Activated CD8-positive, alpha-beta T cell treated with anti-CD3 and anti-CD28 coated beads for 36 hours (primary cell): ENCODE measurements at regions not wholly inside any gene's neighbourhood (a gene's known extent, or its start where the extent isn't known, plus 50 kb on each side); places are given as distances from the start of the nearest gene placed in this dataset.
A peak's percentile ranks its signal among the peaks of the same experiment; 100 is the strongest.

Experiments
- ATAC-seq: fragments of 200-7000 bp; cut with Tn5 transposase; one replicate; pipeline ENCODE4 v1.10.0; 2021; ENCODE audit warnings: mild to moderate bottlenecking, moderate library complexity
- CTCF ChIA-PET: fragments of 350-600 bp; sonication (Branson Sonifier 250); formaldehyde crosslinking; loops from one replicate; lab custom pipeline; 2021; ENCODE audit warnings: antibody characterized with exemption; lab: Charles Lee
- POLR2A ChIA-PET: fragments of 350-600 bp; sonication (Branson Sonifier 250); formaldehyde crosslinking; loops from one replicate; lab custom pipeline; 2021; ENCODE audit warnings: antibody characterized with exemption; lab: Charles Lee
- DNase-seq: peaks from one replicate; pipeline ENCODE4 v3.0.0-alpha.2; 2020
- H3K27ac Mint-ChIP-seq: one replicate; pipeline ENCODE4 v1.8.0; 2021; ENCODE audit warnings: mild to moderate bottlenecking, mixed read lengths
- H3K27me3 Mint-ChIP-seq: one replicate; pipeline ENCODE4 v1.8.0; 2021; ENCODE audit warnings: mixed read lengths
- H3K36me3 Mint-ChIP-seq: one replicate; pipeline ENCODE4 v1.8.0; 2021; ENCODE audit warnings: low read depth, mixed read lengths
- H3K4me1 Mint-ChIP-seq: one replicate; pipeline ENCODE4 v1.8.0; 2021; ENCODE audit warnings: low read depth, mixed read lengths
- H3K4me3 Mint-ChIP-seq: one replicate; pipeline ENCODE4 v1.8.0; 2021; ENCODE audit warnings: mild to moderate bottlenecking, moderate library complexity, mixed read lengths
- H3K9me3 Mint-ChIP-seq: one replicate; pipeline ENCODE4 v1.8.0; 2021; ENCODE audit warnings: mixed read lengths
- CTCF ChIP-seq: fragments of 200-600 bp; IDR thresholded peaks from one replicate; pipeline ENCODE4 v1.8.0; 2022; ENCODE audit warnings: antibody characterized with exemption, mild to moderate bottlenecking
- intact Hi-C: fragments of 100-400 bp; cut with micrococcal nuclease; formaldehyde crosslinking; loops from one replicate; pipeline ENCODE4 v1.10.0; 2022

DNA sequence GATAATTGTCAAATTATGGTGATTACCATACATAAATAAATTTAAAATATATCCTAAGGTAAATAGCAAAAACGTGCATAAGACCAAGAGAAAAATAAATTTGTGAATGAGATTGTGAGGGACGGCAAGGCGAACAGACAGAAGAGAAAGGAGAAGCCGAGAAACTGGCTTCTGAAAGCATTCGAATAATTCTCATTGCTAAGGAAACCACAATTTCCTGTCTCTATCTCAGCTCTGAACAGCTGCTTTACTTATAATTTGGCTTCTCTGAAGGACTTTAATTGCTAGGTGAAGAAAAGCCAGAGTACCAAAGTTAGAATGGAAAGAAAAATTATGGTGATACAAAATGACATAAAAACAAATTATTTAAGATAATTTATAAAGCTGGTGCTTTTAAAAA, 79.0 kb upstream of the RGS17 start:
- intact Hi-C loops: no loop called here
- ChIA-PET CTCF (no interaction called here), POLR2A (no interaction called here)
- TF ChIP-seq CTCF: no peak
- peak; percentile 51 for ATAC-seq
- Mint-ChIP-seq H3K9me3 (no peaks in the 10 kb centered on the region), H3K4me3 (no peak overlapping the region), H3K27me3 (no peaks in the 10 kb centered on the region), H3K27ac (no peak overlapping the region), H3K36me3 (no peaks in the 10 kb centered on the region), H3K4me1 (peaks cover 4% of the 10 kb centered on the region)
- no peak for DNase-seq

GRCh38 chr6:153208706-153209105, 77.6 kb upstream of the RGS17 start:
- ChIA-PET CTCF (no interaction called here), POLR2A (no interaction called here)
- intact Hi-C loops: no loop called here
- Mint-ChIP-seq H3K4me1 (peaks cover 4% of the 10 kb centered on the region), H3K27me3 (no peaks in the 10 kb centered on the region), H3K9me3 (no peaks in the 10 kb centered on the region), H3K36me3 (no peaks in the 10 kb centered on the region), H3K27ac (no peak overlapping the region), H3K4me3 (no peak overlapping the region)
- ATAC-seq (no peak), DNase-seq (no peak)
- TF ChIP-seq CTCF: no peak

- ChIA-PET CTCF (no interaction called here), POLR2A (no interaction called here)
- Mint-ChIP-seq H3K36me3 (no peaks in the 10 kb centered on the region), H3K4me3 (no peak overlapping the region), H3K9me3 (no peaks in the 10 kb centered on the region), H3K27me3 (no peaks in the 10 kb centered on the region), H3K27ac (no peak overlapping the region), H3K4me1 (peaks cover 4% of the 10 kb centered on the region)
- no peak for TF ChIP-seq CTCF
- intact Hi-C loops: no loop called here
- ATAC-seq (no peak), DNase-seq (no peak)
Observed at GRCh38 chr6:153207617-153208016, 76.5 kb upstream of the RGS17 start.

DNA sequence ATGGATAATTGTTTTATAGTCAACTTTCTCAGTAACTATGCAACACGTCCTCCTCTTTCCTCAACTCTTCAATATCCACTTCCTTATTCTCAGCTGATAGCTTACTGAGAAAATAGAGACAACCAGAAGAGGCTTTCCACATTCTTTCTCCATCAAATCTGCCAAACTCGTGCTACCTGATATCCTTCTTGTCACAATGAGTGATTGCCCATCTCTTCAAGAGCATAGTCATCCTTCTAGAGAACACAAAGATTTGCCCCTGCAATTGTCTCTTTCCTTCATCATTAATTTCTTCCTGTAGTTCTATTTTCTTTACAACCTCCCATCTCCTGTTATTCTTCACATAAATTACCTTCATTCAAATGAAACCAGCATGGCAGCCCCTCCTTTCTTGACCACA, 75.9 kb upstream of the RGS17 start:
- ATAC-seq (no peak), DNase-seq (no peak)
- H3K4me1 Mint-ChIP-seq: peaks cover 4% of the 10 kb centered on the region
- CTCF ChIA-PET: no interaction called here
- intact Hi-C loops: no loop called here
- POLR2A ChIA-PET: no interaction called here
- H3K4me3 Mint-ChIP-seq: no peak overlapping the region
- no peaks in the 10 kb centered on the region for H3K9me3 Mint-ChIP-seq
- no peak overlapping the region for H3K27ac Mint-ChIP-seq
- no peaks in the 10 kb centered on the region for H3K36me3 Mint-ChIP-seq
- no peak for TF ChIP-seq CTCF
- no peaks in the 10 kb centered on the region for H3K27me3 Mint-ChIP-seq

- Mint-ChIP-seq H3K36me3 (no peaks in the 10 kb centered on the region), H3K27me3 (no peaks in the 10 kb centered on the region), H3K4me1 (no peaks in the 10 kb centered on the region), H3K4me3 (no peak overlapping the region), H3K9me3 (no peaks in the 10 kb centered on the region), H3K27ac (no peak overlapping the region)
- no peak for TF ChIP-seq CTCF
- intact Hi-C loops: no loop called here
- no peak for DNase-seq
- no peak for ATAC-seq
- POLR2A ChIA-PET: no interaction called here
- CTCF ChIA-PET: no interaction called here
Observed at GRCh38 chr6:153192943-153193885, 62.1 kb upstream of the RGS17 start.
